WERI-Rb-1 (cell line): ENCODE measurements at regions not wholly inside any gene's neighbourhood (a gene's known extent, or its start where the extent isn't known, plus 50 kb on each side); places are given as distances from the start of the nearest gene placed in this dataset.

Source experiments
- DNase-seq: peaks from one replicate; pipeline ENCODE4 v3.0.0-alpha.2; 2020
- H3K27ac ChIP-seq: fragments of 250-450 bp; sonication (Bioruptor Pico); 2 replicates; pipeline ENCODE4 v1.5.1; 2020; ENCODE audit warnings: mild to moderate bottlenecking, moderate library complexity
- H3K27me3 ChIP-seq: fragments of 250-450 bp; sonication (Bioruptor Pico); 2 replicates; pipeline ENCODE4 v1.5.1; 2021; ENCODE audit warnings: mild to moderate bottlenecking, low read depth, moderate library complexity; ENCODE audit not compliant: insufficient read depth, severe bottlenecking
- H3K36me3 ChIP-seq: fragments of 250-450 bp; sonication (Bioruptor Pico); 2 replicates; pipeline ENCODE4 v1.5.1; 2020; ENCODE audit warnings: mild to moderate bottlenecking, moderate library complexity
- H3K4me3 ChIP-seq: 2 replicates; pipeline ENCODE4 v1.5.1; 2011; ENCODE audit warnings: low read depth, mild to moderate bottlenecking, control low read depth, low read length
- H3K9me3 ChIP-seq: fragments of 250-450 bp; sonication (Bioruptor Pico); 2 replicates; pipeline ENCODE4 v1.5.1; 2021; ENCODE audit warnings: mild to moderate bottlenecking, moderate library complexity; ENCODE audit not compliant: severe bottlenecking
- CTCF ChIP-seq: IDR thresholded peaks from 2 replicates; pipeline ENCODE4 v1.5.1; 2011; ENCODE audit warnings: low read depth, mild to moderate bottlenecking, control low read depth, inconsistent platforms, low read length

- H3K9me3 ChIP-seq: no peaks in the 10 kb centered on the region
- H3K36me3 ChIP-seq: no peaks in the 10 kb centered on the region
- TF ChIP-seq CTCF: no peak
- no peaks in the 10 kb centered on the region for H3K27me3 ChIP-seq
- DNase-seq: no peak
- H3K27ac ChIP-seq: no peak overlapping the region
- H3K4me3 ChIP-seq: no peak overlapping the region
Observed at GRCh38 chr5:123874600-123875201, 362.7 kb downstream of the CSNK1G3 start.

- DNase-seq: no peak
- no peaks in the 10 kb centered on the region for H3K27me3 ChIP-seq
- no peaks in the 10 kb centered on the region for H3K36me3 ChIP-seq
- no peak for TF ChIP-seq CTCF
- no peak overlapping the region for H3K4me3 ChIP-seq
- no peak overlapping the region for H3K27ac ChIP-seq
- H3K9me3 ChIP-seq: no peaks in the 10 kb centered on the region
Observed at GRCh38 chr5:123873846-123874245, 361.9 kb downstream of the CSNK1G3 start.

GRCh38 chr5:123871373-123871772 is 359.4 kb downstream of the CSNK1G3 start:
- TF ChIP-seq CTCF: no peak
- no peak for DNase-seq
- H3K27ac ChIP-seq: no peak overlapping the region

GRCh38 chr5:123868881-123869280 is 356.9 kb downstream of the CSNK1G3 start:
- DNase-seq: no peak

More at GRCh38 chr5:123871373-123871772, 359.4 kb downstream of the CSNK1G3 start:
- no peaks in the 10 kb centered on the region for H3K36me3 ChIP-seq
- no peaks in the 10 kb centered on the region for H3K27me3 ChIP-seq
- no peaks in the 10 kb centered on the region for H3K9me3 ChIP-seq
- no peak overlapping the region for H3K4me3 ChIP-seq

GRCh38 chr5:123868267-123868666 is 356.3 kb downstream of the CSNK1G3 start:
- no peaks in the 10 kb centered on the region for H3K36me3 ChIP-seq
- no peak for TF ChIP-seq CTCF
- H3K4me3 ChIP-seq: no peak overlapping the region
- no peak for DNase-seq
- H3K9me3 ChIP-seq: no peaks in the 10 kb centered on the region
- H3K27ac ChIP-seq: no peak overlapping the region
- H3K27me3 ChIP-seq: no peaks in the 10 kb centered on the region

More at GRCh38 chr5:123868881-123869280, 356.9 kb downstream of the CSNK1G3 start:
- Histone ChIP-seq H3K9me3 (no peaks in the 10 kb centered on the region), H3K27me3 (no peaks in the 10 kb centered on the region), H3K27ac (no peak overlapping the region), H3K4me3 (no peak overlapping the region), H3K36me3 (no peaks in the 10 kb centered on the region)
- TF ChIP-seq CTCF: no peak

GRCh38 chr5:123865641-123866040 is 353.7 kb downstream of the CSNK1G3 start:
- Histone ChIP-seq H3K4me3 (no peak overlapping the region), H3K27ac (no peak overlapping the region), H3K36me3 (no peaks in the 10 kb centered on the region), H3K9me3 (no peaks in the 10 kb centered on the region), H3K27me3 (no peaks in the 10 kb centered on the region)
- DNase-seq: no peak
- TF ChIP-seq CTCF: no peak
